CD14-positive monocyte (primary cell): ENCODE measurements at regions not wholly inside any gene's neighbourhood (a gene's known extent, or its start where the extent isn't known, plus 50 kb on each side); places are given as distances from the start of the nearest gene placed in this dataset.

ENCODE experiments used
- DNase-seq, 3 donors: peaks; one replicate each; pipeline ENCODE4 v3.0.0-alpha.2; 2011 to 2022
- H2AFZ ChIP-seq: 2 replicates; pipeline ENCODE4 v1.6.0; 2012; ENCODE audit warnings: mild to moderate bottlenecking, low read depth, low read length, inconsistent platforms; ENCODE audit not compliant: insufficient read depth, poor library complexity, severe bottlenecking
- H3K27ac ChIP-seq, 2 donors: 1 replicate in 1 of 2; 2 replicates in 1 of 2; pipeline ENCODE4 v1.5.1; 2012 to 2013; ENCODE audit warnings: low read length in 2 of 2, control low read depth in 1 of 2, inconsistent platforms in 1 of 2, low read depth in 1 of 2, mild to moderate bottlenecking in 1 of 2
- H3K27me3 ChIP-seq, 2 donors: one replicate each; pipeline versions ENCODE4 v1.6.0 to v1.6.1; 2011 to 2013; ENCODE audit warnings: low read length in 2 of 2; ENCODE audit not compliant: control insufficient read depth in 2 of 2, insufficient read depth in 2 of 2
- H3K36me3 ChIP-seq, 2 donors: replicated peaks in 1 of 2; 1 replicate in 1 of 2; 2 replicates in 1 of 2; pipeline versions ENCODE4 v1.5.1 to v1.6.1; 2012 to 2013; ENCODE audit warnings: low read length in 2 of 2, control low read depth in 1 of 2, inconsistent platforms in 1 of 2, mild to moderate bottlenecking in 1 of 2; ENCODE audit not compliant: insufficient read depth in 2 of 2, control insufficient read depth in 1 of 2
- H3K4me1 ChIP-seq, 2 donors: 1 replicate in 1 of 2; 2 replicates in 1 of 2; pipeline versions ENCODE4 v1.5.1 to v1.6.1; 2012 to 2013; ENCODE audit warnings: low read length in 2 of 2, control low read depth in 1 of 2, inconsistent platforms in 1 of 2, mild to moderate bottlenecking in 1 of 2, moderate library complexity in 1 of 2; ENCODE audit not compliant: insufficient read depth in 2 of 2, control insufficient read depth in 1 of 2
- H3K4me2 ChIP-seq: replicated peaks from 2 replicates; pipeline ENCODE3; 2012; ENCODE audit warnings: low read length, moderate library complexity, mild to moderate bottlenecking; ENCODE audit not compliant: poor library complexity, severe bottlenecking; ENCODE audit errors: extremely low read depth
- H3K4me3 ChIP-seq, 3 experiments: fragments of 200-600 bp in 1 of 3; sonication (generic) in 1 of 3; replicated peaks in 1 of 3; 1 replicate in 2 of 3; 2 replicates in 1 of 3; pipeline ENCODE4 v1.5.1; 2011 to 2013; ENCODE audit warnings: low read length in 3 of 3, mild to moderate bottlenecking in 3 of 3, control low read depth in 2 of 3, low read depth in 2 of 3, inconsistent platforms in 1 of 3, moderate library complexity in 1 of 3
- H3K79me2 ChIP-seq: 2 replicates; pipeline ENCODE4 v1.6.0; 2012; ENCODE audit warnings: mild to moderate bottlenecking, control low read depth, inconsistent platforms, low read length, moderate library complexity; ENCODE audit not compliant: insufficient read depth
- H3K9ac ChIP-seq: 2 replicates; pipeline ENCODE4 v1.6.0; 2017; ENCODE audit warnings: low read length, mild to moderate bottlenecking; ENCODE audit not compliant: insufficient read depth, poor library complexity, severe bottlenecking
- H3K9me3 ChIP-seq, 2 donors: replicated peaks in 1 of 2; 1 replicate in 1 of 2; 2 replicates in 1 of 2; pipeline versions ENCODE4 v1.5.1 to v1.6.1; 2012 to 2013; ENCODE audit warnings: low read length in 2 of 2, control low read depth in 1 of 2; ENCODE audit not compliant: control insufficient read depth in 1 of 2, insufficient read depth in 1 of 2
- H4K20me1 ChIP-seq: 2 replicates; pipeline ENCODE4 v1.6.0; 2012; ENCODE audit warnings: mild to moderate bottlenecking, low read length, control low read depth, moderate library complexity; ENCODE audit not compliant: insufficient read depth
- H3K27ac Mint-ChIP-seq, 7 donors: one replicate each; pipeline ENCODE4 v1.8.0; 2020; ENCODE audit warnings: mild to moderate bottlenecking in 7 of 7, mixed read lengths in 7 of 7, moderate library complexity in 6 of 7, inconsistent platforms in 2 of 7
- H3K27me3 Mint-ChIP-seq, 3 donors: one replicate each; pipeline ENCODE4 v1.8.0; 2021 to 2022; ENCODE audit warnings: low read depth in 3 of 3, mild to moderate bottlenecking in 3 of 3, mixed read lengths in 3 of 3, moderate library complexity in 3 of 3, inconsistent platforms in 1 of 3
- H3K36me3 Mint-ChIP-seq, 2 donors: one replicate each; pipeline ENCODE4 v1.8.0; 2020; ENCODE audit warnings: mixed read lengths in 2 of 2, inconsistent platforms in 1 of 2, mild to moderate bottlenecking in 1 of 2
- H3K4me1 Mint-ChIP-seq: one replicate; pipeline ENCODE4 v1.8.0; 2020; ENCODE audit warnings: mild to moderate bottlenecking, mixed read lengths
- H3K4me3 Mint-ChIP-seq, 2 donors: one replicate each; pipeline ENCODE4 v1.8.0; 2020; ENCODE audit warnings: mild to moderate bottlenecking in 2 of 2, mixed read lengths in 2 of 2, moderate library complexity in 1 of 2
- H3K9me3 Mint-ChIP-seq, 7 donors: one replicate each; pipeline ENCODE4 v1.8.0; 2020 to 2022; ENCODE audit warnings: mixed read lengths in 7 of 7, mild to moderate bottlenecking in 6 of 7, moderate library complexity in 6 of 7, inconsistent platforms in 2 of 7
- CTCF ChIP-seq: fragments of 200-600 bp; IDR thresholded peaks from one replicate; pipeline ENCODE4 v1.8.0; 2022; ENCODE audit warnings: antibody characterized with exemption, mild to moderate bottlenecking
- WGBS: methylation state at CpG from one replicate; pipeline ENCODE4 v1.1.5; 2013; ENCODE audit warnings: missing lambda C conversion rate; ENCODE audit not compliant: insufficient coverage; 5-methylcytosine and 5-hydroxymethylcytosine counted together
- intact Hi-C, 2 donors: fragments of 100-400 bp; cut with micrococcal nuclease; formaldehyde crosslinking; loops; one replicate each; pipeline versions ENCODE4 v1.15.0 to v1.15.1; 2023

GRCh38 chr12:76270657-76271358 lies 77.4 kb downstream of the BBS10 start:
- Histone ChIP-seq H3K9ac (no peak overlapping the region), H3K4me2 (no peak overlapping the region), H2AFZ (no peak overlapping the region), H3K27me3 (no peaks in the 10 kb centered on the region), H3K27ac (no peak overlapping the region), H3K4me1 (peaks cover 6% of the 10 kb centered on the region in 2 donors), H3K36me3 (no peaks in the 10 kb centered on the region), H3K79me2 (no peaks in the 10 kb centered on the region), H3K9me3 (no peaks in the 10 kb centered on the region), H4K20me1 (no peaks in the 10 kb centered on the region), H3K4me3 (no peak overlapping the region)
- Mint-ChIP-seq H3K27me3 (peaks cover 0 to 6% (median 2%) of the 10 kb centered on the region in 3 donors), H3K9me3 (peaks cover 0 to 1% (median 0%) of the 10 kb centered on the region in 7 donors), H3K4me3 (no peak overlapping the region), H3K27ac (no peak overlapping the region), H3K36me3 (no peaks in the 10 kb centered on the region), H3K4me1 (peaks cover 6% of the 10 kb centered on the region)
- no peak for TF ChIP-seq CTCF
- intact Hi-C loops: no loop called here
- whole genome bisulfite sequencing: no CpG with 5 or more reads among the region's 2 CpGs
- no peak for DNase-seq

GRCh38 chr12:76268267-76268666 lies 79.9 kb downstream of the BBS10 start:
- H3K4me3 ChIP-seq: no peak overlapping the region
- H3K79me2 ChIP-seq: no peaks in the 10 kb centered on the region
- Mint-ChIP-seq H3K27me3 (peaks cover 0 to 6% (median 2%) of the 10 kb centered on the region in 3 donors), H3K27ac (no peak overlapping the region), H3K9me3 (peaks cover 0 to 1% (median 0%) of the 10 kb centered on the region in 7 donors), H3K36me3 (no peaks in the 10 kb centered on the region), H3K4me3 (no peak overlapping the region), H3K4me1 (no peaks in the 10 kb centered on the region)
- no CpG with 5 or more reads among the region's 1 CpG for WGBS
- intact Hi-C loops: no loop called here
- H3K9ac ChIP-seq: no peak overlapping the region
- H3K27ac ChIP-seq: no peak overlapping the region
- no peak for DNase-seq
- no peaks in the 10 kb centered on the region for H3K36me3 ChIP-seq
- H3K4me2 ChIP-seq: no peak overlapping the region
- TF ChIP-seq CTCF: no peak
- H3K4me1 ChIP-seq: no peaks in the 10 kb centered on the region
- H3K27me3 ChIP-seq: no peaks in the 10 kb centered on the region
- H4K20me1 ChIP-seq: no peaks in the 10 kb centered on the region
- no peaks in the 10 kb centered on the region for H3K9me3 ChIP-seq
- H2AFZ ChIP-seq: no peak overlapping the region
